Motor neuron (in vitro differentiated cells): ENCODE measurements at regions not wholly inside any gene's neighbourhood (a gene's known extent, or its start where the extent isn't known, plus 50 kb on each side); places are given as distances from the start of the nearest gene placed in this dataset.
A peak's percentile ranks its signal among the peaks of the same experiment; 100 is the strongest.
"Not testable (repeated sequence)": the region's sequence is repeated elsewhere in the genome, so short reads cannot be mapped to it uniquely, and the experiment has no call there.

ENCODE experiments used
- ATAC-seq, 8 experiments: fragments of 200-7000 bp; cut with Tn5 transposase; replicated peaks in 6 of 8; 2 replicates each; pipeline ENCODE4 v1.8.0; 2021; ENCODE audit warnings: mild to moderate bottlenecking in 8 of 8, moderate library complexity in 8 of 8
- H3K27ac ChIP-seq, 2 donors: fragments of 250-450 bp; sonication (Bioruptor Pico); 2 replicates each; pipeline ENCODE4 v1.9.0; 2021; ENCODE audit warnings: antibody characterized with exemption in 2 of 2, mild to moderate bottlenecking in 2 of 2, moderate library complexity in 1 of 2
- H3K4me1 ChIP-seq, 2 donors: fragments of 250-450 bp; sonication (Bioruptor Pico); replicated peaks in 1 of 2; 2 replicates each; pipeline ENCODE4 v1.6.1; 2021; ENCODE audit warnings: antibody characterized with exemption in 2 of 2, mild to moderate bottlenecking in 2 of 2, moderate library complexity in 1 of 2
- H3K4me3 ChIP-seq, 5 donors: fragments of 250-450 bp; sonication (Bioruptor Pico); 2 replicates each; pipeline ENCODE4 v1.9.0; 2021; ENCODE audit warnings: antibody characterized with exemption in 5 of 5, mild to moderate bottlenecking in 5 of 5, moderate library complexity in 4 of 5
- WGBS, 10 experiments: fragments of 450-650 bp; shearing (Covaris generic); methylation state at CpG; one replicate each; pipeline ENCODE4 v1.0.0; 2022; 5-methylcytosine and 5-hydroxymethylcytosine counted together
- in situ Hi-C, 9 experiments: fragments of 400-800 bp; cut with MboI; loops; one replicate each; pipeline ENCODE4 v1.15.0; 2021; ENCODE audit warnings: low sequenced_read_pairs in 9 of 9, low pct_unique_long_range_greater_than_20kb in 2 of 9; ENCODE audit not compliant: unreplicated experiment in 9 of 9

DNA sequence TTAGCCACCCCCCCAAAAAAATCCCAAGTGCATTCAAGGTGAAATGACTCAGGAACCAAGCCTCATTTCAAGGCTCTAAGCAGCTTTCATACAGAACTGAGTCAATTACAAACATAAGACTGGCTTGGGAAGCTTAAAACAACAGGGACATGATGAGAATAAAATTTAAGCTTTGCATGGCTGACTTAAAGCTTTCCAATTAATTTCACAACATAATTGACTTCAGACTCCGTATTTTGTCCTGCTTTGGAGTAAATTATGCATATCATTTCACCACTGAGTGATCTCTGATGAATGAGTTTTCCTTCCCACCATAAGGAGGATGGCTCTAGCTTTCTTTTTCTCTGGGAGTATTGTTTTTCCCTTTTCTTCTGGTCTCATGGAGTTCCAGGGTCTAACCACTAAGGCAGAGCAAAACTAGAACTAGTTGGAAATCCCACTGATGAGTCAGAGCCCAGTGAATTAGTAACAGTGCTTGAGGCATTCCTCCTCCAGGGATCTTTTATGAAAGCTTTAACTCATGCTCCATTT lies 72.8 kb downstream of the XCL2 start:
- in situ Hi-C loops, result no loop called here
- Histone ChIP-seq H3K4me1 (peaks cover 6 to 9% of the 10 kb centered on the region in 2 donors), H3K27ac (no peak overlapping the region), H3K4me3 (no peak overlapping the region)
- peak; percentile 19 to 79 (median 49) for ATAC-seq
- WGBS, 10 experiments, result 0 to 67% (median 58%) methylated on average over 1 of the region's 1 CpG; no CpG with 5 or more reads in 4 of the 10 experiments

DNA sequence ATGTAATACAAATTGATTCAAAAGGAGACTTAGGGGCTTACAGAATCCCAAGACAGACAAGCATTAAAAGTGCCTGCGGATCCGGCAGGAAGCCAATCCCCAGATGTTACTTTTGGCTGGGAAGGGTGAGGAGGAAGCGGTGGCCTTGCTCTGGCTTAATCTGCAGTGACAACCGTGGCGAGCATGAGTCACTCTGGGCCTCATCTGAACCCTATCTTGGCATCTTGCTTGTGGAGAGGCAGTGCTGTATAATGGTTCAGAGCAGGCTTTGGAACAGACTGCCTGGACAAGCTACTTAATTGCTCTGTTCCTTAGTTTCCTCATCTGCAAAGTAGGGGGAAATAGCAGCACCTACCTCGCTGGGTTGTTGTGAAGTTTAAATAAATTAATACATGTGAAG lies 74.1 kb downstream of the XCL2 start:
- Histone ChIP-seq H3K4me3 (no peak overlapping the region), H3K27ac (no peak overlapping the region), H3K4me1 (peaks cover 17 to 20% of the 10 kb centered on the region in 2 donors)
- peak in 2 of 8 experiments; percentile 69 to 86 for ATAC-seq
- WGBS, 10 experiments, result 0 to 93% (median 81%) methylated on average over 1 to 6 of the region's 6 CpGs; no CpG with 5 or more reads in 1 of the 10 experiments
- in situ Hi-C loops, result no loop called here

DNA sequence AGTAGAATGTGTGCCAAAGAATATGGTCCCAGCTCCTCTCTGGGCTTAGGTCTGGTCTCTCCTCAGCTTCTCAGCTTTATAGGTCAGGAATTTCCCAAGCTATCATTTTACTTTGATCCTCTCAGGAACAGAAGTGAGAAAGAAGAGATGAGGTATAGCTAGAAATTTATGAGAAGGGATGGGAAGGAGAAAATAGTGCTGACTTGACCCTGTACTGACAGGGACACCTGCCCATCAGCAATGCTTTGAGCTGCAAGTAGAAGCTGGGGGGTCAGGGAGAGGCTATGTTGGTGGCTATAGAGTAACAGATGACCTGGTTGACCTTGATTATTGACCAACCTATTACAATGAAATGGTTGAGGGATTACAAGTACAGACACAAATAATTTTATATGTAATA lies 75.0 kb downstream of the XCL2 start:
- no peak for ATAC-seq
- Histone ChIP-seq H3K27ac (no peak overlapping the region), H3K4me1 (peaks cover 17 to 23% of the 10 kb centered on the region in 2 donors), H3K4me3 (no peak overlapping the region)
- in situ Hi-C loops, result no loop called here

DNA sequence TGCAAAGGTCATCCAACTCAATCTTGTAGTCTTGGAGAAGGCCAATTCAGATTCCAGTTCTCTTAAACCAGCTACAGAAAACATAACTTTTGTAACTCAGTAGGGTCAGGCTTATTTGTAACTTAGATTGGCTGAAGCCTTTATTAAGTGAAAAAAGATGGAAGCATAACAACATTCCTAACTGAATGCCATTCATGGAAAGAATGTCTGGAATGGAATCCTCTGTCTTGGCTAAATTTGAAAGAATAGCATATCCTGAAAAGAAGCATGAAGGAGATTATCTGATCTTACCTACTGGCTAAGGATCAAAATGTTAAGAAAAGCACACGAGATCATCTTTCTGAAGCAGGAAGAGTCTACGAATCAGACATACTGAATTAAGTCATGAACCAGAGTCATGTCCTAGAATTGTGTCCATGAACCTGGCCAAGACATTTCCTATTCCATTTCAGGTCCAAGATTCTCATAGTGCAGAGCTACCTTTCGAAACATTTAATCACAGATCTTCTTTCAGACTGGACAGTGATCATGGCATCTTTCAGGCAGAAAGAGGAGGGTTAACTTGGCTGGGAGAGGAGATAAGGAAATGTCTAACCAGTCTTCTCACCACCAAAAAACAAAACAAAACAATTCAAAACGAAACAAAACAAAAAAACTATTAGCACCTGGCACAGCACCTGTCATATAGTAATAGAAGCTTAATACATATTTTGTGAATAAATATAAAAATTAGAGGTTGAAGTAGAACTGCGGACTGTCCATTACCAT lies 75.6 kb downstream of the XCL2 start:
- Histone ChIP-seq H3K4me1 (peaks cover 17 to 23% of the 10 kb centered on the region in 2 donors), H3K4me3 (no peak overlapping the region), H3K27ac (no peak overlapping the region)
- in situ Hi-C loops, result no loop called here
- no peak for ATAC-seq
- WGBS, 10 experiments, result 20 to 100% (median 88%) methylated on average over 1 to 5 of the region's 5 CpGs

DNA sequence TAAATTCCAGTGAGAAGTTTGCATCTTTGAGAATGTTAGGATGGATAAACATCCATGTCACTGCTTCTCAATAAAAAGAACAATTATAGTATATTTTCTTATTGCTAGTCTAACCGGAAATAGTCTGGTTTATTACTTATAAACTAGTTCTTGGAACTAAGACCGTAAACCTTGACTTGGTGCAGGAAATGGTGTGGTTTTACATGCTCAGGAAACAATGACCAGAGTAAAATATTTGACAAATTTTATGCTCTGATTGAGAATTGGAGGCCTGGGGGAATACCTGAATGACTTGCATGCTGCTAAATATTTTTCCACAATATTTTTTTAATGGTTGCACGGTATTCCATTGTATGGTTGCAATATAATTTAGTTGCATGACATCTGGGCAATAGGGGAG lies 76.3 kb downstream of the XCL2 start:
- Histone ChIP-seq H3K27ac (no peak overlapping the region), H3K4me1 (peaks cover 17 to 23% of the 10 kb centered on the region in 2 donors), H3K4me3 (no peak overlapping the region)
- no peak for ATAC-seq
- WGBS, 10 experiments, result 83 to 100% (median 96%) methylated on average over 2 to 3 of the region's 3 CpGs; no CpG with 5 or more reads in 1 of the 10 experiments
- in situ Hi-C loops, result no loop called here

DNA sequence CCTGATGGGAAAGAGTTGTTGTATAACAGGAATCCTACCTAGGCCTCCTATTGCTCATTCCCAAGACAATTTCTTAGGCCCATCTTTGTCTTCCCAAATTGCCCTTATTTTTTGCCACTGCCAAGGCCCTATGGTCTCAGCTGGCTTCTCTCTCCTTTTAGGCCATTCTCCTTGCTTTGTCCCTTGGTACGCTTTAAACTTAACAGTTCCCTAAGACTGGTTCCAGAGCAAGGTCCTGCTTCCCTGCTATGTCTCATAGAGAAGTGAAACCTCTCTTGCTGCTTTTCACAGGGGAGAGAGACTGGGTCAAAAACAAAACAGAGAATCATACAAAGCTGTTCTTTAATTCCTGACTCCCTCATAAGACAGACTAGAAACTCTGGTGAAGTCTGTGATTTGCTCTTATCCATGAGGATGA lies 77.1 kb downstream of the XCL2 start:
- ATAC-seq, result peak in 1 of 8 experiments; percentile 1

DNA sequence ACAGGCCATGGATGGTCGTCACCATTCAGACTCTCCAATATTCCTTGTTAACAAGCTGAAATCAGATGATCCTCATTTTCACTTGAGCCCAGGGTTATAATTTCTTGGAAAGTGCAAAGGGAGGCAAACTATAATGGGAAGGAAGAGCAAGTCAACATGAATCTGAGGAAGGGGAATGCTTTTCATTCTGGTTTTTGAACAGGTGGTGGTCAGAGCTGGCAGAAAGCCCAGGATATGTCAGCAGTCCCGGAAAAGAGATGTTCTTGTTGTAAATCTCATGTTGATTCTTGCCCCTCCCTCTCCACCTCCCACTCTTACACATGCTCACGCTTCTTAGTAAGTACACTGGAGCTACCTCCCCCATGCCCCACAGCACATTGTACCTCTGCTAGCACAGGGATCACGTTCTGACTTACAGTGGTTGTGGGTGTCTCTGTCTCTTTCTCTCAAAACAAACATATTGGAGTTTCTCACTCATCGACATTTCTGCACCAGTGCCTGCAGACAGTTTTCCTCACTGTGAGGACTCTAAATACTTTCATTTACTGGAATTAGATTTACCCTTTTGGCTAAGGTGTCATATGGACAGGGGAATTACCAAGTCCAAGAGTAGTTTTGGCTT lies 77.6 kb downstream of the XCL2 start:
- WGBS, 10 experiments, result 0 to 68% (median 25%) methylated on average over 1 to 5 of the region's 5 CpGs; no CpG with 5 or more reads in 1 of the 10 experiments
- no peak overlapping the region for H3K27ac ChIP-seq
- H3K4me3 ChIP-seq, result no peak overlapping the region
- peak; percentile 61 to 98 (median 96) for ATAC-seq
- in situ Hi-C loops, result no loop called here
- H3K4me1 ChIP-seq, result peaks cover 17 to 23% of the 10 kb centered on the region in 2 donors

More for the DNA sequence above, 77.1 kb downstream of the XCL2 start:
- Histone ChIP-seq H3K4me1 (peaks cover 17 to 23% of the 10 kb centered on the region in 2 donors), H3K27ac (no peak overlapping the region), H3K4me3 (no peak overlapping the region)
- 33 to 100% (median 95%) methylated on average over 1 of the region's 1 CpG; no CpG with 5 or more reads in 2 of the 10 experiments for whole genome bisulfite sequencing, 10 experiments
- in situ Hi-C loops, result no loop called here

DNA sequence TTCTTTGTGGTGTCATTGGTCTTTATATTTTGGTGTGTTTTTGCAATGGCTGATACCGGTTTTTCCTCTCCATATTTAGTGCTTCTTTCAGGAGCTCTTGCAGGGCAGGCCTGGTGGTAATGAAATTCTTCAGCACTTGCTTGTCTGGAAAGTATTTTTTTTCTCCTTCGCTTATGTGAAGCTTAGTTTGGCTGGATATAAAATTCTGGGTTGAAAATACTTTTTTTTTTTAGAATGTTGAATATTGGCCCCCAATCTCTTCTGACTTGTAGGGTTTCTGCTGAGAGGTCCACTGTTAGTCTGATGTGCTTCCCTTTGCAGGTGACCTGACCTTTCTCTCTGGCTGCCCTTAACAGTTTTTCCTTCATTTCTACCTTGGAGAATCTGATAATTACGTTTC lies 82.7 kb downstream of the XCL2 start:
- in situ Hi-C loops, H3K27ac ChIP-seq, ATAC-seq, H3K4me3 ChIP-seq: not testable (repeated sequence)
- peaks cover 12 to 14% of the 10 kb centered on the region in 2 donors for H3K4me1 ChIP-seq
- 20 to 97% (median 84%) methylated on average over 1 to 3 of the region's 3 CpGs for WGBS, 10 experiments

DNA sequence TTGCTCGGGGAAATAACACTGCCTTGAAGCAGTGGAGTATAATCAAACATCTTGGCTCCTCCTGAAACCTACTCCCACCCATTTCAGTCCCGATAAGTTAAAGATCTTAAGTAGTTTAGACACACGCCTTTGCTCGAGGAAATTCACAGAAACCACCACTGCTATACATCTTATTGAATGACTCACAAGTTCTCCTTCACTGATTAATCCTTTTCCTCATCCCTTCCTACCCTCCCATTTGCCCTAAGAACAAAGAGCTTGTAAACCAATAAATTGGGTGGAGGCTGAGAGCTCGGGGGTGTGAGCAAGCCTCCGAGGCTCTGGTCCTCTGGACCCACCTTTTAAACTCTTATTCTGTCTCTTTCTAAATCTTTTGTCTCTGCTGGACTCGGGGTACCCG lies 86.5 kb downstream of the XCL2 start:
- ATAC-seq, H3K4me1 ChIP-seq, in situ Hi-C loops, H3K4me3 ChIP-seq, H3K27ac ChIP-seq: not testable (repeated sequence)
- 13 to 95% (median 74%) methylated on average over 2 to 7 of the region's 8 CpGs; no CpG with 5 or more reads in 1 of the 10 experiments for WGBS, 10 experiments

DNA sequence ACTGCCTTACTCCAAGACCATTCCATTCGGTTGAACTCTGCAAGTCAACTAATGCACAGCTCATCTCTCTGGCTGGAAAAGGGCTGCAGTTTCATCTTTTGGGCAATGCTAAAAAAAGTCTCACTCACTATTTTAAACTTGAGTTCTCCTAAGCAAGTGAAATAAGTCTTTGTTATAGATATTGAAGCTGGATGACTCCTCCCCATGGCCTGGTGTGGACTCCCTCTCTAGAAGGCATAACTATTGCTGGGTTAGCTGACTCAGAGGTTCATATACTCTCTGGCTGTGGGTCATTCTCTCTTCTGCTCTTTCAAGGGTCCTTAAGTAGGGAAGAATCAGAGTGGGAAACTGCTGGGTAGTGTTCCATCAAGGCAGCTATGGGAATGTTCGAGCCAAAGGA lies 88.0 kb downstream of the XCL2 start:
- ATAC-seq, result no peak
- Histone ChIP-seq H3K4me1 (peaks cover 0 to 7% of the 10 kb centered on the region in 2 donors), H3K4me3 (no peak overlapping the region), H3K27ac (no peak overlapping the region)
- in situ Hi-C loops, result no loop called here
- WGBS, 10 experiments, result 40 to 100% (median 92%) methylated on average over 1 to 2 of the region's 2 CpGs; no CpG with 5 or more reads in 2 of the 10 experiments

DNA sequence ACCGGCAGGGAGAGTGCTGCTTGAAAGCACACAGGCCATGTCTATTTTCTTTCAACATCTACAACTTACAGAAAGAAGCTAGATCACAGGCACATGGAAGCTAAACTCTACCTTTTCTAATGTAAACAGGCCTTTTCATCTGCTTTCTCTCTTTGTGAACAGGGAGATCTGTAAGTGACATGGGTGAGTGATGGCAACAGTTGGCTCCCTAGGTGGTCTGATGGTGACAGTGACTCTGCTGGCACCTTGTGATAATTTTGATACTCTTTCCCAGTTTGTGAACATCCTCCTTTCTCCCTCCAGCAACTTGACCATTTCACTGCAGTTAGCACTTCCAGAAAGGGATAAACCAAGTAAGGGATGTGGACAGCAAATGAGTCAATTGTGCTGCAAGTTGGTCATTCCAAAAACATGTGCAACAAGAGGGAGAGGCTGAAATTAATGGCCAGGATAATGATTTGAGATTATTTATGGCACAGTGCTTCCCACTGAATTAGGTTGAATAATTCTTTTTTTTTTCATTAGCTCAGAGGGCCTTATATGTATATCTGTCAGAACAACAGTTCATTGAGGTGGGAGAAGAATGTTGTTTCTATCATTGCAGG lies 89.5 kb downstream of the XCL2 start:
- in situ Hi-C loops, result no loop called here
- ATAC-seq, result peak in 1 of 8 experiments; percentile 56
- no peak overlapping the region for H3K4me3 ChIP-seq
- WGBS, 10 experiments, result 0 to 86% (median 30%) methylated on average over 1 of the region's 1 CpG; no CpG with 5 or more reads in 2 of the 10 experiments
- H3K4me1 ChIP-seq, result peaks cover 0 to 7% of the 10 kb centered on the region in 2 donors
- H3K27ac ChIP-seq, result no peak overlapping the region

DNA sequence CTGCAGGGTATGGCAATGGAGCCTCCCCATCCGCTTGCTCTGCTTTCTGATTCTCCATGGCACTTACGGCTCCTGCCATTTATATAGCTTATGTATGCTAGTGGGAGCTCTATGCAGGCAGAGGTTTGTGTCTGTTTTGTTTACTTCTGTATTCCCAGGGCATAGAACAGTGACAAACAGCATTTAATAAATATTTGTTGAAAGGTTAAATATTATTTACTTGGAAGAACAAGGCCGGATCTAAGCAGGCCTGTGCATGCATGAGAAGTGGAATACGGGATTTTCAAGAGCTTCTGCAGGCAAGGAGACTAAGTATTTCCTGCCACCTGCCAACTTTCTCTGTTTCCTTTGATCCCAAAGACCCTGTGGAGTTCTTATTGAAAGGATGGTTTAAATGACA lies 90.7 kb downstream of the XCL2 start:
- H3K4me3 ChIP-seq, result no peak overlapping the region

DNA sequence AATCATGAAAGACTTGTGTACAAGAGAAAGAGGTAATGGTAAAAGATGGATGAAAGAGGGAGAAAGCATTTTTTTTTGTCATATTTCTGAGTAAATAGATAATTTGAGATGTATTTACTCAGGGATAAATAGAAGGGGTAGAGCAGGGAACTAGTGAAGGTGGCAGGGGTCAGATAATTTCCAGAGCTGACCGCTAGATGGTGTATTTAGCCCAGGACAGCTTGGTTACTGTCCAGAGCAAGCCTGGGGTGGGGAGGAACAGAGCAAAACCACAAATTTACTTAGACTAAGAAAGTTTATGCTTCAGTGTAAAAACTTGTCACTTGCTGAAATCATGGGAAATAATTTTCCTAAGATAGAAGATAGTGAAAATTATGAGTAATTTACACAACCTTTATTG lies 91.5 kb downstream of the XCL2 start:
- no peak overlapping the region for H3K4me3 ChIP-seq
- WGBS, 10 experiments, result 33 to 100% (median 63%) methylated on average over 1 of the region's 1 CpG; no CpG with 5 or more reads in 2 of the 10 experiments
- H3K27ac ChIP-seq, result no peak overlapping the region
- peaks cover 0 to 7% of the 10 kb centered on the region in 2 donors for H3K4me1 ChIP-seq
- in situ Hi-C loops, result no loop called here
- ATAC-seq, result no peak

More for the DNA sequence above, 90.7 kb downstream of the XCL2 start:
- Histone ChIP-seq H3K27ac (no peak overlapping the region), H3K4me1 (peaks cover 0 to 7% of the 10 kb centered on the region in 2 donors)
- WGBS, 10 experiments, result 23 to 100% (median 83%) methylated on average over 2 to 4 of the region's 4 CpGs; no CpG with 5 or more reads in 1 of the 10 experiments
- in situ Hi-C loops, result no loop called here
- no peak for ATAC-seq
